ENCODE measurements at regions not wholly inside any gene's neighbourhood (a gene's known extent, or its start where the extent isn't known, plus 50 kb on each side); places are given as distances from the start of the nearest gene placed in this dataset.
"Not testable (repeated sequence)": the region's sequence is repeated elsewhere in the genome, so short reads cannot be mapped to it uniquely, and the experiment has no call there.

- Histone ChIP-seq H3K27me3 (no peaks in the 10 kb centered on the region), H3K36me3 (no peaks in the 10 kb centered on the region), H3K4me3 (no peak overlapping the region), H3K4me1 (no peaks in the 10 kb centered on the region), H3K9me3 (no peaks in the 10 kb centered on the region), H3K27ac (no peak overlapping the region)
- DNase-seq = no peak
- TF ChIP-seq POLR2A (IDR thresholded peaks at IDR 0.05) (no peak), CTCF (IDR thresholded peaks at IDR 0.05) (no peak)
Measured at GRCh38 chr14:58772794-58773620, 135.2 kb downstream of the DACT1 start.

DNA sequence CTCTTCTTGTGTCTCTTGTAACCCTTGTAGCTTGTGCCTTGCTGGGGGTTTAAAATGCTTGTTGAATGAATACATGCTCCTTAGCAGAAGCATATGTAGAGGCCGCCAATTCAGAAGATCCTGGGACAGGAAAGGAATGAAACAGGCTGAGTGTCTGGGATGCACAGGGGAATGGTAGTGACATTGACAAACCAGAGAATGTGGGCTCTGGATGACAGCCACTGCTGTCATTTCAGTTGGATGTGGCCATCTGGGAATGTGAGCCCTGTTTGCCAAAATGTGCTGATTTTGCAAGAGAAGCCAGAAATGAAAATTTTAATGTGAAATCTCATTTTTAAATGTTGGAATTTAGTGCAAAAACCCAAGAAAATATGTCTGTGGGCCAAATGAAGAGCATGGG, 136.8 kb downstream of the DACT1 start:
- Histone ChIP-seq H3K27ac (no peak overlapping the region), H3K27me3 (no peaks in the 10 kb centered on the region), H3K36me3 (no peaks in the 10 kb centered on the region), H3K4me3 (no peak overlapping the region), H3K9me3 (no peaks in the 10 kb centered on the region), H3K4me1 (no peaks in the 10 kb centered on the region)
- TF ChIP-seq POLR2A (IDR thresholded peaks at IDR 0.05) (no peak), CTCF (IDR thresholded peaks at IDR 0.05) (no peak)
- no peak for DNase-seq

DNA sequence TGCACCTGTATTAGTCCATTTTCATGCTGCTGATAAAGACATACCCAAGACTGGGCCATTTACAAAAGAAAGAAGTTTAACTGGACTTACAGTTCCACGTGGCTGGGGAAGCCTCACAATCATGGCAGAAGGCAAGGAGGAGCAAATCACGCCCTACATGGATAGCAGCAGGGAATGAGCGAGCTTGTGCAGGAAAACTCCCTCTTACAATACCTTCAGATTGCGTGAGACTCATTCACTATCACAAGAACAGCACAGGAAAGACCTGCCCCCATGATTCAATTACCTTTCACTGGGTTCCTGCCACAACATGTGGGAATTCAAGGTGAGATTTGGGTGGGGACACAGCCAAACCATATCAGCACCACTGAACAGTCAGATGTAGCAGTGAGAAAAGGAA, 137.4 kb downstream of the DACT1 start:
- not testable (repeated sequence) for DNase-seq, H3K9me3 ChIP-seq, H3K27ac ChIP-seq, H3K36me3 ChIP-seq, H3K27me3 ChIP-seq, H3K4me3 ChIP-seq, H3K4me1 ChIP-seq

- no peak for DNase-seq
- H3K9me3 ChIP-seq = no peaks in the 10 kb centered on the region
- no peak overlapping the region for H3K27ac ChIP-seq
- H3K4me1 ChIP-seq = no peaks in the 10 kb centered on the region
- H3K27me3 ChIP-seq = no peaks in the 10 kb centered on the region
- H3K36me3 ChIP-seq = no peaks in the 10 kb centered on the region
- H3K4me3 ChIP-seq = no peak overlapping the region
- no peak for TF ChIP-seq CTCF (IDR thresholded peaks at IDR 0.05)
- TF ChIP-seq POLR2A (IDR thresholded peaks at IDR 0.05) = no peak
Measured at GRCh38 chr14:58776516-58776915, 138.8 kb downstream of the DACT1 start.

GRCh38 chr14:58777541-58777979, 139.8 kb downstream of the DACT1 start:
- TF ChIP-seq POLR2A (IDR thresholded peaks at IDR 0.05) (no peak), CTCF (IDR thresholded peaks at IDR 0.05) (no peak)
- no peak overlapping the region for H3K4me3 ChIP-seq
- no peaks in the 10 kb centered on the region for H3K9me3 ChIP-seq
- DNase-seq = no peak
- H3K27me3 ChIP-seq = no peaks in the 10 kb centered on the region
- H3K4me1 ChIP-seq = peaks cover 0 to 3% (median 0%) of the 10 kb centered on the region in 4 donors
- H3K36me3 ChIP-seq = no peaks in the 10 kb centered on the region
- H3K27ac ChIP-seq = no peak overlapping the region

- Histone ChIP-seq H3K9me3 (no peaks in the 10 kb centered on the region), H3K4me1 (peaks cover 0 to 9% (median 0%) of the 10 kb centered on the region in 4 donors), H3K27ac (no peak overlapping the region), H3K4me3 (no peak overlapping the region), H3K27me3 (no peaks in the 10 kb centered on the region), H3K36me3 (no peaks in the 10 kb centered on the region)
- no peak for TF ChIP-seq POLR2A (IDR thresholded peaks at IDR 0.05)
- no peak for TF ChIP-seq CTCF (IDR thresholded peaks at IDR 0.05)
- DNase-seq = no peak
Measured at GRCh38 chr14:58778202-58778601, 140.4 kb downstream of the DACT1 start.

All from Peyer's patch (tissue), 4 donors.